Astrocyte of the cerebellum (primary cell): ENCODE measurements at regions not wholly inside any gene's neighbourhood (a gene's known extent, or its start where the extent isn't known, plus 50 kb on each side); places are given as distances from the start of the nearest gene placed in this dataset.

ENCODE experiments used
- DNase-seq: peaks from one replicate; pipeline ENCODE4 v3.0.0-alpha.2; 2011; ENCODE audit warnings: low read depth
- H3K4me3 ChIP-seq: 2 replicates; pipeline ENCODE4 v1.5.1; 2011; ENCODE audit warnings: mild to moderate bottlenecking, low read depth, low read length, moderate library complexity
- in situ Hi-C: cut with HindIII; loops from 2 replicates; pipeline ENCODE4 v1.10.0; 2017; ENCODE audit warnings: low sequenced_read_pairs
- TF ChIP-seq, protein P1 (sequence below): IDR thresholded peaks from 2 replicates; pipeline ENCODE4 v1.5.1; 2012; ENCODE audit warnings: low read length, low read depth, moderate library complexity, mild to moderate bottlenecking; ENCODE audit errors: missing control alignments

DNA sequence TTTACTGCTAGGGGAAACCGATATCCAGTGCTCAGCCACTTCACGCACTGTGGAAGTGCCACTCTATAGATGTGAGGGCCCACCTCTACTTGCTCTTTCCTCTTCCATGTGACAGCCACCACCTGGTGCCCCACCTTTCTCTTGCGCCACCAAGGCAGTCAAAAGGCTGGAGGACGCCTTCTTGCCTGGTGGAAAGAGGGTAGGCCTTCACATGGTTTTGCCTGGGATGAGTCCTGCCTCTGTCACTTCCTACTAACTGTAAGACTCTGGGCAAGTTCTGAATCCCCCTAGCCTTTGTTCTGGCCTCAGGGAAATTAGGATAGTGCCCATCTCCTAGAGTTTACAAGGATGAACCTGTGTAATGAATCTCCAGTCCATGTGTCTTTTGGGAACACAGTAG is 66.1 kb upstream of the ODC1 start:
- DNase-seq, result no peak
- H3K4me3 ChIP-seq, result no peak overlapping the region
- TF ChIP-seq, protein P1, sequence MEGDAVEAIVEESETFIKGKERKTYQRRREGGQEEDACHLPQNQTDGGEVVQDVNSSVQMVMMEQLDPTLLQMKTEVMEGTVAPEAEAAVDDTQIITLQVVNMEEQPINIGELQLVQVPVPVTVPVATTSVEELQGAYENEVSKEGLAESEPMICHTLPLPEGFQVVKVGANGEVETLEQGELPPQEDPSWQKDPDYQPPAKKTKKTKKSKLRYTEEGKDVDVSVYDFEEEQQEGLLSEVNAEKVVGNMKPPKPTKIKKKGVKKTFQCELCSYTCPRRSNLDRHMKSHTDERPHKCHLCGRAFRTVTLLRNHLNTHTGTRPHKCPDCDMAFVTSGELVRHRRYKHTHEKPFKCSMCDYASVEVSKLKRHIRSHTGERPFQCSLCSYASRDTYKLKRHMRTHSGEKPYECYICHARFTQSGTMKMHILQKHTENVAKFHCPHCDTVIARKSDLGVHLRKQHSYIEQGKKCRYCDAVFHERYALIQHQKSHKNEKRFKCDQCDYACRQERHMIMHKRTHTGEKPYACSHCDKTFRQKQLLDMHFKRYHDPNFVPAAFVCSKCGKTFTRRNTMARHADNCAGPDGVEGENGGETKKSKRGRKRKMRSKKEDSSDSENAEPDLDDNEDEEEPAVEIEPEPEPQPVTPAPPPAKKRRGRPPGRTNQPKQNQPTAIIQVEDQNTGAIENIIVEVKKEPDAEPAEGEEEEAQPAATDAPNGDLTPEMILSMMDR, result no peak
- in situ Hi-C loops, result no loop called here

- in situ Hi-C loops, result no loop called here
- no peak for DNase-seq
- TF ChIP-seq, protein P1, result no peak
- H3K4me3 ChIP-seq, result no peak overlapping the region
These were observed 65.1 kb upstream of the ODC1 start for GRCh38 chr2:10513201-10513600.

DNA sequence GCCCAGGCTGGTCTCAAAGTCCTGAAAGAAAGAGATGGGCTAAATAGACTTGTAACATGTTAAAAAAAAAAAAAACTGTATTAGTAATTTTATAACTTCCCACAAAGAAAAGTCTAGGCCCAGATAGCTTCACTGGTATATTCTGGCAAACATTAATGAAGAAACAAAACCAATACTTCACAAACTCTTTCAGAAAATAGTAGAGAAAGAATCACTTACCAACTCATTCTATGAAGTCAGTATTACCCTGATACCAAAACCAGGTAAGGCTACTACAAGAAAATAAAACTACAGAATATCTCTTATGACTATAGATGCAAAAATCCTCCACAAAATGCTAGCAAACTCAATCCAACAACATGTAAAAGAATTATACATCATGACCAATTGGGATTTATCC is 59.9 kb upstream of the ODC1 start:
- no peak overlapping the region for H3K4me3 ChIP-seq
- in situ Hi-C loops, result no loop called here
- TF ChIP-seq, protein P1, result no peak
- DNase-seq, result no peak

DNA sequence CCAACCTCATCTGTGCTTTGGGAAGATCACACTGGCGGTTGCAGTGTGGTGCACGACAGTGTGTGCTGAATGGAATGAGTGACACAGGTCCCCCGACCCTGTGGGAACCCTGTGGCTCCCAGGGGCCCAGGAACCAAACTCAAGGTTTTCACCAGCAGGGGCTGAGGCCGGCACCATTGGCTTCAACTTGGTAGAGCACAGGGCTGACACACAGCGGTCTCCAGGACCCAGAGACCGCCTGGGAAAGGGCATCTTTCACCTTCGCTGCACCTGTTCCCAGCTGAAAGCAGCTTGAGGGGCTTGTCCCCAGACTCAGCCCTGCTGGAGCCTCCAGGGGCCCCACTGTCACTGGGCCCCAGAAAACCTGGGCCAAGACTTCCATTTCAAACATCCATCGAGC is 59.0 kb upstream of the ODC1 start:
- TF ChIP-seq, protein P1, result no peak
- H3K4me3 ChIP-seq, result no peak overlapping the region
- DNase-seq, result no peak
- in situ Hi-C loops, result no loop called here

DNA sequence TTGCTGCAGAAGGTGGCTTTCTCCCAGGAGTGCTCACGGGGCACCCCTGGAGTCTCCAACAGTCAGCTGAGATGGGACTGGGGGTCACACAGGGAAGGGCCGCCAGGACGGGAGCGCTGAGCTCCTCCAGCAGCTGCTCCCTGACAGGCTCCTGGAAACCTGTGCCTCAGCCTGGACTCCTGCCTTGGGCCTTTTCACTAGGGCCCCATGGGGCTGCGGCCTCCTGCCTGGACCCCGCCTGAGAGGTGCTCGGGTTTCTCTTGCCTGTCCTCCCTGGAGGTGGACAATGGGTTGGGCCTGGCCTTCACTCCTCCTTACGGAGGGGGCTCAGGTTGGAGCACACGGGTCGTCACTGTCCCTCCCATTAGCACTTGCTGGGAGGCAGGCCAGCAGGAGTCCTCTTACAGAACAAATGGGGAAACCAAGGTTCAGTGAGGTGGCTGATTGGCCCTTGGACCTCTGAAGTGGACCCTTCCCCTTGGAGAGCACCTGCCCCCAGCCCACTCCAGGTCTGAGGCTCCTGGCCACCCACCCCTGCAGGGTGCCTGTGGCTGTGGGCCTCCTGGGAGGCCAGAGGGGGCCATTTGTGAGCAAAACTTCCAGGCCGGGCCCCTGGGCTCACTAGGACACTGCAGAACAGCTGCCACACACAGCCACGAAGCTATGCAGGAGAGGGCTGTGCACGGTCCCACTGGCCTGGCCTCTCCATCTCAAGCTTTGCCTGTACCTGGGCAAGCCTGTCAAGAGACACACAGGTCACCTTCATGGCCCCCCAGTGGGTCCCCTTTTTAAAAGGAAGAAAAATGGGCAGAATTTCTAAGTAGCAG is 57.1 kb upstream of the ODC1 start:
- in situ Hi-C loops, result no loop called here
- DNase-seq, result no peak
- TF ChIP-seq, protein P1, result no peak

DNA sequence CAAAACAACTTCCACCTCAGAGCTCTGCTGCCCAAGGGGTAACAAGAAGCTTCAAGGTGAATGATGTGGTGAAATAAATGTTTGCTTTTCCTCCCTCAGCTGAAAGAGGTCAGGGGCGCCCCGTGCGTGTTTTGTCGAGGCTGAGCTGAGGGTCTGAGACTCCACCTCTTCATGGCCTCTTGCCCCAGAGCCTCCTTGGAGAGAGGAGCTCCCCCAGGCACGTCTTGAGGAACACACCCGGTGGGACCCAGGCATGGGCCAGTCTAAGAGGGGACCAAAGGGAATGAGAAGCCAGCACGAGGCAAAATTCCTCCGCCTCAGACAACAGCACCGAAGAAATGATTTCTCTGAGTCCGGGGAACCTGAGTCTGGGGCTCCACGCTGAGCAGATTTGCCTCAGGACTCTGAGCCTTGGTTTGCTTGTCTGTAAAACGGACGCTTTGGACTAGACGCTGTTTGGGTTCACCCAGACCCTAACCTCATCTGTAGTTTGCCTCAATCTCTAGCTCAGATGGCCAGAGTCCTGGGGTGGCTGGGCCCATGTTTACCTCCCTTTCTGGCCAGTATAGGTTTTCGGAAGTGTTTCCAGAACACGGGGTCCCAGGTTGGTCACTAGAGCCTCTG is 56.4 kb upstream of the ODC1 start:
- in situ Hi-C loops, result no loop called here
- TF ChIP-seq, protein P1, result no peak
- no peak overlapping the region for H3K4me3 ChIP-seq
- DNase-seq, result no peak

More for the DNA sequence above, 57.1 kb upstream of the ODC1 start:
- no peak overlapping the region for H3K4me3 ChIP-seq
